ENCODE measurements at regions not wholly inside any gene's neighbourhood (a gene's known extent, or its start where the extent isn't known, plus 50 kb on each side); places are given as distances from the start of the nearest gene placed in this dataset.

- TF ChIP-seq EZH2 (IDR thresholded peaks at IDR 0.05): no peak
- no peak for TF ChIP-seq EZH2phosphoT487 (IDR thresholded peaks at IDR 0.05)
- TF ChIP-seq CTCF (IDR thresholded peaks at IDR 0.05): no peak
- H2AFZ ChIP-seq (replicated peaks): no peak overlapping the region
Measured at GRCh38 chr7:51587604-51588003, 271.0 kb upstream of the COBL start.

GRCh38 chr7:51577390-51577789 is 260.8 kb upstream of the COBL start:
- H3K27ac ChIP-seq: no peak overlapping the region
- Mint-ChIP-seq H3K4me1 (no peaks in the 10 kb centered on the region), H3K36me3 (peaks cover 2% of the 10 kb centered on the region), H3K9me3 (peaks cover 42% of the 10 kb centered on the region), H3K27ac (no peak overlapping the region), H3K27me3 (ENCODE audit: insufficient read depth, low read depth) (peaks cover 1% of the 10 kb centered on the region), H3K4me3 (no peak overlapping the region)
- H3K4me3 ChIP-seq: no peak overlapping the region
- H3K79me2 ChIP-seq (ENCODE audit: low read depth): no peaks in the 10 kb centered on the region
- DNase-seq (ENCODE audit: low spot score): no peak
- no peaks in the 10 kb centered on the region for H4K20me1 ChIP-seq (ENCODE audit: low read depth)
- no peak overlapping the region for H2AFZ ChIP-seq (replicated peaks)
- no peaks in the 10 kb centered on the region for H3F3A ChIP-seq (ENCODE audit: low read depth)
- no peaks in the 10 kb centered on the region for H3K9me3 ChIP-seq (ENCODE audit: low read depth)
- no peak overlapping the region for H3K4me2 ChIP-seq
- H3K36me3 ChIP-seq: no peaks in the 10 kb centered on the region
- no peak for TF ChIP-seq EZH2 (IDR thresholded peaks at IDR 0.05)
- TF ChIP-seq EZH2phosphoT487 (IDR thresholded peaks at IDR 0.05): no peak
- no peak for TF ChIP-seq CTCF (IDR thresholded peaks at IDR 0.05)
- no peaks in the 10 kb centered on the region for H3K27me3 ChIP-seq
- H3K9ac ChIP-seq: no peak overlapping the region
- H3K4me1 ChIP-seq: no peaks in the 10 kb centered on the region

More at GRCh38 chr7:51587604-51588003, 271.0 kb upstream of the COBL start:
- Histone ChIP-seq H3K9ac (no peak overlapping the region), H3K4me2 (no peak overlapping the region), H3F3A (ENCODE audit: low read depth) (peaks cover 13% of the 10 kb centered on the region), H4K20me1 (ENCODE audit: low read depth) (no peaks in the 10 kb centered on the region), H3K27ac (no peak overlapping the region), H3K9me3 (ENCODE audit: low read depth) (no peaks in the 10 kb centered on the region), H3K27me3 (no peaks in the 10 kb centered on the region), H3K4me3 (no peak overlapping the region), H3K36me3 (no peaks in the 10 kb centered on the region), H3K79me2 (ENCODE audit: low read depth) (no peaks in the 10 kb centered on the region), H3K4me1 (peaks cover 18% of the 10 kb centered on the region)
- peaks cover 3% of the 10 kb centered on the region for H3K27me3 Mint-ChIP-seq (ENCODE audit: insufficient read depth, low read depth)
- peaks cover 24% of the 10 kb centered on the region for H3K9me3 Mint-ChIP-seq
- DNase-seq (ENCODE audit: low spot score): no peak
- H3K36me3 Mint-ChIP-seq: peaks cover 2% of the 10 kb centered on the region
- no peak overlapping the region for H3K4me3 Mint-ChIP-seq
- H3K4me1 Mint-ChIP-seq: peaks cover 33% of the 10 kb centered on the region
- H3K27ac Mint-ChIP-seq: no peak overlapping the region

GRCh38 chr7:51569581-51569980 is 253.0 kb upstream of the COBL start:
- no peaks in the 10 kb centered on the region for H4K20me1 ChIP-seq (ENCODE audit: low read depth)
- Mint-ChIP-seq H3K4me3 (no peak overlapping the region), H3K9me3 (peaks cover 21% of the 10 kb centered on the region)

GRCh38 chr7:51569176-51569575 is 252.6 kb upstream of the COBL start:
- H3K27ac ChIP-seq: no peak overlapping the region

More at GRCh38 chr7:51569581-51569980, 253.0 kb upstream of the COBL start:
- no peak overlapping the region for H3K27ac Mint-ChIP-seq
- H3K4me3 ChIP-seq: no peak overlapping the region
- no peak overlapping the region for H3K9ac ChIP-seq
- H3K27me3 Mint-ChIP-seq (ENCODE audit: insufficient read depth, low read depth): peaks cover 2% of the 10 kb centered on the region
- no peaks in the 10 kb centered on the region for H3K9me3 ChIP-seq (ENCODE audit: low read depth)
- H3K4me1 ChIP-seq: no peaks in the 10 kb centered on the region
- no peaks in the 10 kb centered on the region for H3K79me2 ChIP-seq (ENCODE audit: low read depth)
- H3F3A ChIP-seq (ENCODE audit: low read depth): no peaks in the 10 kb centered on the region
- no peaks in the 10 kb centered on the region for H3K36me3 Mint-ChIP-seq
- no peaks in the 10 kb centered on the region for H3K36me3 ChIP-seq
- no peak for TF ChIP-seq EZH2phosphoT487 (IDR thresholded peaks at IDR 0.05)
- no peak overlapping the region for H3K4me2 ChIP-seq
- no peak for DNase-seq (ENCODE audit: low spot score)
- H3K27me3 ChIP-seq: no peaks in the 10 kb centered on the region
- H3K27ac ChIP-seq: no peak overlapping the region
- no peak overlapping the region for H2AFZ ChIP-seq (replicated peaks)
- peaks cover 9% of the 10 kb centered on the region for H3K4me1 Mint-ChIP-seq

More at GRCh38 chr7:51569176-51569575, 252.6 kb upstream of the COBL start:
- no peak for DNase-seq (ENCODE audit: low spot score)
- H3K4me1 ChIP-seq: no peaks in the 10 kb centered on the region
- peaks cover 2% of the 10 kb centered on the region for H3K27me3 Mint-ChIP-seq (ENCODE audit: insufficient read depth, low read depth)
- no peak overlapping the region for H3K4me2 ChIP-seq
- no peak overlapping the region for H3K27ac Mint-ChIP-seq
- no peak overlapping the region for H3K4me3 ChIP-seq
- no peaks in the 10 kb centered on the region for H3K9me3 ChIP-seq (ENCODE audit: low read depth)
- no peaks in the 10 kb centered on the region for H3K36me3 Mint-ChIP-seq
- H3K27me3 ChIP-seq: no peaks in the 10 kb centered on the region
- H3K9me3 Mint-ChIP-seq: peaks cover 17% of the 10 kb centered on the region
- peaks cover 9% of the 10 kb centered on the region for H3K4me1 Mint-ChIP-seq
- no peak overlapping the region for H2AFZ ChIP-seq (replicated peaks)
- no peaks in the 10 kb centered on the region for H3K36me3 ChIP-seq
- H3K4me3 Mint-ChIP-seq: no peak overlapping the region
- no peaks in the 10 kb centered on the region for H4K20me1 ChIP-seq (ENCODE audit: low read depth)
- TF ChIP-seq CTCF (IDR thresholded peaks at IDR 0.05) (no peak), EZH2 (IDR thresholded peaks at IDR 0.05) (no peak), EZH2phosphoT487 (IDR thresholded peaks at IDR 0.05) (no peak)
- no peaks in the 10 kb centered on the region for H3F3A ChIP-seq (ENCODE audit: low read depth)
- H3K9ac ChIP-seq: no peak overlapping the region
- no peaks in the 10 kb centered on the region for H3K79me2 ChIP-seq (ENCODE audit: low read depth)

All from neural progenitor cell (in vitro differentiated cells).